ENCODE measurements at regions not wholly inside any gene's neighbourhood (a gene's known extent, or its start where the extent isn't known, plus 50 kb on each side); places are given as distances from the start of the nearest gene placed in this dataset.

- no peak overlapping the region for H3K4me3 Mint-ChIP-seq
Observed at GRCh38 chr5:8633696-8634095, 764.7 kb downstream of the MTRR start.

GRCh38 chr5:8634219-8634618 is 765.3 kb downstream of the MTRR start:
- Mint-ChIP-seq H3K4me3 (no peak overlapping the region), H3K36me3 (no peaks in the 10 kb centered on the region), H3K27ac (no peak overlapping the region), H3K27me3 (no peaks in the 10 kb centered on the region), H3K9me3 (peaks cover 0 to 18% (median 8%) of the 10 kb centered on the region in 11 donors), H3K4me1 (peaks cover 0 to 2% (median 0%) of the 10 kb centered on the region in 7 donors)
- ATAC-seq (no peak), DNase-seq (no peak)
- ChIA-PET CTCF (no interaction called here), POLR2A (no interaction called here)
- intact Hi-C loops (cut with micrococcal nuclease) = no loop called here
- H3K4me1 ChIP-seq (ENCODE audit: control insufficient read depth in 2 of 2, insufficient read depth in 2 of 2, low read length in 2 of 2) = no peaks in the 10 kb centered on the region
- no peak overlapping the region for H3K4me3 ChIP-seq (ENCODE audit: low read length)
- no peak overlapping the region for H3K27ac ChIP-seq (ENCODE audit: low read depth, low read length)
- H3K36me3 ChIP-seq (ENCODE audit: control insufficient read depth in 2 of 3, insufficient read depth in 3 of 3, low read length in 3 of 3) = no peaks in the 10 kb centered on the region
- H3K9me3 ChIP-seq (ENCODE audit: control insufficient read depth in 2 of 3, low read length in 3 of 3) = no peaks in the 10 kb centered on the region
- no peaks in the 10 kb centered on the region for H3K27me3 ChIP-seq (ENCODE audit: control insufficient read depth in 2 of 2, insufficient read depth in 2 of 2, low read length in 2 of 2)

More at GRCh38 chr5:8633696-8634095, 764.7 kb downstream of the MTRR start:
- no peaks in the 10 kb centered on the region for H3K36me3 Mint-ChIP-seq
- H3K27me3 Mint-ChIP-seq = no peaks in the 10 kb centered on the region
- DNase-seq (no peak), ATAC-seq (no peak)
- ChIA-PET CTCF (no interaction called here), POLR2A (no interaction called here)
- Histone ChIP-seq H3K27ac (ENCODE audit: low read depth, low read length) (no peak overlapping the region), H3K36me3 (ENCODE audit: control insufficient read depth in 2 of 3, insufficient read depth in 3 of 3, low read length in 3 of 3) (no peaks in the 10 kb centered on the region), H3K9me3 (ENCODE audit: control insufficient read depth in 2 of 3, low read length in 3 of 3) (no peaks in the 10 kb centered on the region), H3K4me3 (ENCODE audit: low read length) (no peak overlapping the region), H3K27me3 (ENCODE audit: control insufficient read depth in 2 of 2, insufficient read depth in 2 of 2, low read length in 2 of 2) (no peaks in the 10 kb centered on the region), H3K4me1 (ENCODE audit: control insufficient read depth in 2 of 2, insufficient read depth in 2 of 2, low read length in 2 of 2) (no peaks in the 10 kb centered on the region)
- intact Hi-C loops (cut with micrococcal nuclease) = no loop called here
- peaks cover 0 to 15% (median 8%) of the 10 kb centered on the region in 11 donors for H3K9me3 Mint-ChIP-seq
- no peak overlapping the region for H3K27ac Mint-ChIP-seq
- peaks cover 0 to 2% (median 0%) of the 10 kb centered on the region in 7 donors for H3K4me1 Mint-ChIP-seq

DNA sequence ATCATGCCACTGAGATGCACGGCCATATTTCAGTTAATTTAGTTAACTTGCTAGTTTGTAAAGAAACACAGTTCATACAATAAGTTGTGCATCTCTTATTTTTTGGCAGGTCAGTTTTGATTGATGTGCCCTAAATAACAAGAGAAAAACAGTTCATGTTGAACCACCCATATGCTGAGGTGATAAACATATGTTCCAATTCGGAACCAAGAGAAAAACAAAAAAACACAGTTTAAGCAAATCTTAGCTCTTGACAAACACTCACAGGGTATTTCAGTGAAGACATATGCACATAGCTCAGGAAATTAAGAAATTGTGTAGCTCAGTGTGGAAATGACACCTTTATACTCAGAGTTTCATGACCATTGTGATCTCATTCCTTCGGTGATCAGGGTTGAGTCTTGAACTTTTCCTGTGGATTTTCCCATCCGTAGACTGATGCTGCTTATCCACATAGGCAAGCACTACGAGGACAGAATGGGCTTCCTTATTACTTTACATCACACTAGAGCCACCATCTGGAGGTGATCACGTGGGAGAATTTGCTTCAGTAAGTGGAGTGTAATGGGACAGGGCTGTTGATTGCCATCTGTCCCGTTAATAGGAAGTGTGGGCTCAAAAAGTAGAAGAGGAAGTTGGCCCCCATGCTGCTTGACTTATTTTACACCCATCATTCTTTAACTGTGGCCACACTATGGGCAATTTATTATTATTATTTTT is 773.0 kb downstream of the MTRR start:
- intact Hi-C loops (cut with micrococcal nuclease) = no loop called here
- no peak for DNase-seq
- Mint-ChIP-seq H3K4me3 (no peak overlapping the region), H3K27ac (no peak overlapping the region), H3K4me1 (no peaks in the 10 kb centered on the region), H3K36me3 (no peaks in the 10 kb centered on the region), H3K9me3 (peaks cover 0 to 20% (median 4%) of the 10 kb centered on the region in 11 donors), H3K27me3 (no peaks in the 10 kb centered on the region)
- Histone ChIP-seq H3K4me3 (ENCODE audit: low read length) (no peak overlapping the region), H3K4me1 (ENCODE audit: control insufficient read depth in 2 of 2, insufficient read depth in 2 of 2, low read length in 2 of 2) (no peaks in the 10 kb centered on the region), H3K9me3 (ENCODE audit: control insufficient read depth in 2 of 3, low read length in 3 of 3) (no peaks in the 10 kb centered on the region), H3K27me3 (ENCODE audit: control insufficient read depth in 2 of 2, insufficient read depth in 2 of 2, low read length in 2 of 2) (no peaks in the 10 kb centered on the region), H3K36me3 (ENCODE audit: control insufficient read depth in 2 of 3, insufficient read depth in 3 of 3, low read length in 3 of 3) (no peaks in the 10 kb centered on the region), H3K27ac (ENCODE audit: low read depth, low read length) (no peak overlapping the region)
- no peak for ATAC-seq
- POLR2A ChIA-PET = no interaction called here
- CTCF ChIA-PET = no interaction called here

GRCh38 chr5:8644377-8644776 is 775.4 kb downstream of the MTRR start:
- Mint-ChIP-seq H3K4me3 (no peak overlapping the region), H3K36me3 (no peaks in the 10 kb centered on the region), H3K27me3 (no peaks in the 10 kb centered on the region), H3K4me1 (no peaks in the 10 kb centered on the region), H3K27ac (no peak overlapping the region), H3K9me3 (peaks cover 0 to 17% (median 3%) of the 10 kb centered on the region in 11 donors)
- Histone ChIP-seq H3K4me3 (ENCODE audit: low read length) (no peak overlapping the region), H3K4me1 (ENCODE audit: control insufficient read depth in 2 of 2, insufficient read depth in 2 of 2, low read length in 2 of 2) (no peaks in the 10 kb centered on the region), H3K9me3 (ENCODE audit: control insufficient read depth in 2 of 3, low read length in 3 of 3) (no peaks in the 10 kb centered on the region), H3K27ac (ENCODE audit: low read depth, low read length) (no peak overlapping the region), H3K36me3 (ENCODE audit: control insufficient read depth in 2 of 3, insufficient read depth in 3 of 3, low read length in 3 of 3) (no peaks in the 10 kb centered on the region), H3K27me3 (ENCODE audit: control insufficient read depth in 2 of 2, insufficient read depth in 2 of 2, low read length in 2 of 2) (no peaks in the 10 kb centered on the region)
- DNase-seq (no peak), ATAC-seq (no peak)
- intact Hi-C loops (cut with micrococcal nuclease) = no loop called here
- POLR2A ChIA-PET = no interaction called here
- CTCF ChIA-PET = no interaction called here

- ATAC-seq (no peak), DNase-seq (no peak)
- Mint-ChIP-seq H3K27ac (no peak overlapping the region), H3K4me1 (no peaks in the 10 kb centered on the region), H3K36me3 (no peaks in the 10 kb centered on the region), H3K4me3 (no peak overlapping the region), H3K9me3 (peaks cover 0 to 32% (median 10%) of the 10 kb centered on the region in 11 donors), H3K27me3 (no peaks in the 10 kb centered on the region)
- POLR2A ChIA-PET = no interaction called here
- CTCF ChIA-PET = no interaction called here
- Histone ChIP-seq H3K27me3 (ENCODE audit: control insufficient read depth in 2 of 2, insufficient read depth in 2 of 2, low read length in 2 of 2) (no peaks in the 10 kb centered on the region), H3K36me3 (ENCODE audit: control insufficient read depth in 2 of 3, insufficient read depth in 3 of 3, low read length in 3 of 3) (no peaks in the 10 kb centered on the region), H3K4me1 (ENCODE audit: control insufficient read depth in 2 of 2, insufficient read depth in 2 of 2, low read length in 2 of 2) (no peaks in the 10 kb centered on the region), H3K27ac (ENCODE audit: low read depth, low read length) (no peak overlapping the region), H3K4me3 (ENCODE audit: low read length) (no peak overlapping the region), H3K9me3 (ENCODE audit: control insufficient read depth in 2 of 3, low read length in 3 of 3) (no peaks in the 10 kb centered on the region)
- intact Hi-C loops (cut with micrococcal nuclease) = no loop called here
Observed at GRCh38 chr5:8647111-8647510, 778.2 kb downstream of the MTRR start.

GRCh38 chr5:8650186-8650585 is 781.2 kb downstream of the MTRR start:
- H3K9me3 Mint-ChIP-seq = peaks cover 0 to 37% (median 8%) of the 10 kb centered on the region in 11 donors
- H3K4me1 Mint-ChIP-seq = no peaks in the 10 kb centered on the region
- intact Hi-C loops (cut with micrococcal nuclease) = no loop called here
- ChIA-PET POLR2A (no interaction called here), CTCF (no interaction called here)
- H3K27ac Mint-ChIP-seq = no peak overlapping the region
- Histone ChIP-seq H3K27me3 (ENCODE audit: control insufficient read depth in 2 of 2, insufficient read depth in 2 of 2, low read length in 2 of 2) (no peaks in the 10 kb centered on the region), H3K4me3 (ENCODE audit: low read length) (no peak overlapping the region), H3K36me3 (ENCODE audit: control insufficient read depth in 2 of 3, insufficient read depth in 3 of 3, low read length in 3 of 3) (no peaks in the 10 kb centered on the region), H3K9me3 (ENCODE audit: control insufficient read depth in 2 of 3, low read length in 3 of 3) (no peaks in the 10 kb centered on the region), H3K4me1 (ENCODE audit: control insufficient read depth in 2 of 2, insufficient read depth in 2 of 2, low read length in 2 of 2) (no peaks in the 10 kb centered on the region), H3K27ac (ENCODE audit: low read depth, low read length) (no peak overlapping the region)
- DNase-seq (no peak), ATAC-seq (no peak)
- no peaks in the 10 kb centered on the region for H3K36me3 Mint-ChIP-seq
- no peak overlapping the region for H3K4me3 Mint-ChIP-seq
- no peaks in the 10 kb centered on the region for H3K27me3 Mint-ChIP-seq

DNA sequence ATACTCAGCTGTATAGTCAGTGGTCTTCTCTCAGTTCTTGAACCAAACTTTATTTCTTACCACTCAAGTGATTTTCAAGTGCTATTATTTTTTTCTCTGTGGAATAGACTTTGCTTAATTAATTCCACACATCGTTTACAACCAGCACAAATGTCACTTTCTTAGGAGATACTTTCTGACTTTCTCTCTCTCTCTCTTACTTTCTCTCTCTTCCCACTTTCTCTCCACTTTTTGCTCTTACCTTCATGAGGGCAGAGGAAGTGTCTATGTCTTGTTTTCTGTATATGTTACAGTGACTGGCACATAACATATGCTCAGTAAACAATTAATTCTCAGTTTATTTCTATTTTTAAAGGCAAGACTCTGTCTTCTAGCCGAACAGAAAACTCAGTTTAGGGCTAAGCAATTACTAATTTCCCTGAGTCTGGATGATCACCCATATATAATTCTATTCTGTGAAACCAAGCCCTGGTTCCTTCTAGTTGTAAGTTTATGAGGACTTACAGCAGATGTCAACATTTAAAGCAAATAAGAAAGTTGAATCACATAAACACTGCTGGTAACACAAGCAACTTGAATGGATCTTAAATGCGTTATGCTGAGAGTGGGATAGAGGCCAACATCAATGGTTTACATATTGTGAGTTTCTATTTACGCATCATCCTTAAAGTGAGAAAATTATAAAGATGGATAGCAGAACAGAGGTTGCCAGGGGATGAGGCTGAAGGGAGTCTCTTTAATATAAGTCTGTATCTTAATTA is 791.4 kb downstream of the MTRR start:
- peaks cover 0 to 5% (median 0%) of the 10 kb centered on the region in 5 donors for H3K27me3 Mint-ChIP-seq
- DNase-seq = no peak
- ChIA-PET POLR2A (no interaction called here), CTCF (no interaction called here)
- no peaks in the 10 kb centered on the region for H3K4me1 Mint-ChIP-seq
- H3K9me3 Mint-ChIP-seq = peaks cover 0 to 8% (median 3%) of the 10 kb centered on the region in 11 donors
- ATAC-seq = no peak
- intact Hi-C loops (cut with micrococcal nuclease) = no loop called here
- H3K9me3 ChIP-seq (ENCODE audit: control insufficient read depth in 2 of 3, low read length in 3 of 3) = no peaks in the 10 kb centered on the region
- no peaks in the 10 kb centered on the region for H3K36me3 ChIP-seq (ENCODE audit: control insufficient read depth in 2 of 3, insufficient read depth in 3 of 3, low read length in 3 of 3)
- H3K4me3 Mint-ChIP-seq = no peak overlapping the region
- no peak overlapping the region for H3K4me3 ChIP-seq (ENCODE audit: low read length)
- H3K27ac ChIP-seq (ENCODE audit: low read depth, low read length) = no peak overlapping the region
- H3K27ac Mint-ChIP-seq = no peak overlapping the region
- H3K27me3 ChIP-seq (ENCODE audit: control insufficient read depth in 2 of 2, insufficient read depth in 2 of 2, low read length in 2 of 2) = no peaks in the 10 kb centered on the region
- no peaks in the 10 kb centered on the region for H3K4me1 ChIP-seq (ENCODE audit: control insufficient read depth in 2 of 2, insufficient read depth in 2 of 2, low read length in 2 of 2)
- no peaks in the 10 kb centered on the region for H3K36me3 Mint-ChIP-seq
